ENCODE measurements at regions not wholly inside any gene's neighbourhood (a gene's known extent, or its start where the extent isn't known, plus 50 kb on each side); places are given as distances from the start of the nearest gene placed in this dataset.

DNA sequence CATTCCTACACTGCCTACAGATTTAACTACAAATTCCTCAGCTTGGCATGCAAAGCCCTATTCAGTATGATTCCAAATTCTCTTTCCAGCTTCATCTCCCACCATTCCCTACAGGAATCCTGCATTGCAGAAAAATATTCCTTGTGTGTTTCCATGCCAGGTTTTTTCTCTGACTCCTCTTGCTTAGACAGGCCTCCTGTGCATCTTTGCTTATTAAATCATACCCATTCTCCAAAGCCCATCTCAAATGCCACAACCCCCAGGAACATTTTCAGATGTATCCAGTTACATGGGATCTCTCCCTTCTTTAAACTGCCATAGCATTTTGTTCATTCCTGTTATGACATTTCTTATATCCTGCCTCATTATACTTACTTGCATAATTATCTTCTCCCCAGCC lies 106.4 kb upstream of the GRIA3 start:
- H3K36me3 Mint-ChIP-seq (ENCODE audit: low read depth), result no peaks in the 10 kb centered on the region
- H3K4me1 Mint-ChIP-seq (ENCODE audit: low read depth), result no peaks in the 10 kb centered on the region
- ChIA-PET CTCF (no interaction called here), POLR2A (no interaction called here)
- ATAC-seq, result no peak
- DNase-seq, result no peak
- H3K27me3 Mint-ChIP-seq, result no peaks in the 10 kb centered on the region
- intact Hi-C loops (cut with micrococcal nuclease), result no loop called here
- TF ChIP-seq CTCF (IDR thresholded peaks at IDR 0.05), result no peak
- no peak overlapping the region for H3K4me3 Mint-ChIP-seq
- no peak overlapping the region for H3K27ac Mint-ChIP-seq
- no peaks in the 10 kb centered on the region for H3K9me3 Mint-ChIP-seq

DNA sequence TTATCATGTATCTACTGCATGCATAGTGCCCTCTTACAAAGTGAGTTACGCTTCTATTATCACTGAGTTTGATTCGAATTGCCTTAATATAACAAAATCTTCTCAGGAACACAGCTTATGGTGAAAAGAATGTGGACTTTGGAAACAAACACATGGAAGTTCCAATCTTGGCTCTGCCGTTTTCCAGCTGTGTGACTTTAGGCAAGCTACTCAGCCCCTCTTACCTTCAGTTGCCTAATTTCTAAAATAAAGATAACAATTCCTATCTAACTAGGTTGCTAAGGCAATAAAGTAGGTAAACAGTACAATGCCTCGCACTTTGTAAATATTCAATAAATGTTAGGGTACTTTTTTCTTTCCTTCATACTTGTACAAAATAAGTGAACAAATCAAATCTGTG lies 104.0 kb upstream of the GRIA3 start:
- ChIA-PET CTCF (no interaction called here), POLR2A (no interaction called here)
- intact Hi-C loops (cut with micrococcal nuclease), result no loop called here
- Mint-ChIP-seq H3K4me3 (no peak overlapping the region), H3K4me1 (ENCODE audit: low read depth) (no peaks in the 10 kb centered on the region), H3K27me3 (no peaks in the 10 kb centered on the region), H3K36me3 (ENCODE audit: low read depth) (no peaks in the 10 kb centered on the region), H3K9me3 (no peaks in the 10 kb centered on the region), H3K27ac (no peak overlapping the region)
- no peak for ATAC-seq
- no peak for DNase-seq
- TF ChIP-seq CTCF (IDR thresholded peaks at IDR 0.05), result no peak

- Mint-ChIP-seq H3K4me1 (ENCODE audit: low read depth) (no peaks in the 10 kb centered on the region), H3K9me3 (no peaks in the 10 kb centered on the region), H3K4me3 (no peak overlapping the region), H3K27ac (no peak overlapping the region), H3K27me3 (no peaks in the 10 kb centered on the region), H3K36me3 (ENCODE audit: low read depth) (no peaks in the 10 kb centered on the region)
- ChIA-PET POLR2A (no interaction called here), CTCF (no interaction called here)
- ATAC-seq, result no peak
- DNase-seq, result no peak
- intact Hi-C loops (cut with micrococcal nuclease), result no loop called here
- no peak for TF ChIP-seq CTCF (IDR thresholded peaks at IDR 0.05)
Observed at GRCh38 chrX:123081776-123082175, 102.3 kb upstream of the GRIA3 start.

GRCh38 chrX:123083924-123084323 lies 100.2 kb upstream of the GRIA3 start:
- H3K27ac Mint-ChIP-seq, result no peak overlapping the region
- DNase-seq (no peak), ATAC-seq (no peak)
- intact Hi-C loops (cut with micrococcal nuclease), result no loop called here
- POLR2A ChIA-PET, result no interaction called here
- H3K9me3 Mint-ChIP-seq, result no peaks in the 10 kb centered on the region
- CTCF ChIA-PET, result no interaction called here
- no peak overlapping the region for H3K4me3 Mint-ChIP-seq
- no peaks in the 10 kb centered on the region for H3K4me1 Mint-ChIP-seq (ENCODE audit: low read depth)
- H3K36me3 Mint-ChIP-seq (ENCODE audit: low read depth), result no peaks in the 10 kb centered on the region
- no peaks in the 10 kb centered on the region for H3K27me3 Mint-ChIP-seq
- TF ChIP-seq CTCF (IDR thresholded peaks at IDR 0.05), result no peak

DNA sequence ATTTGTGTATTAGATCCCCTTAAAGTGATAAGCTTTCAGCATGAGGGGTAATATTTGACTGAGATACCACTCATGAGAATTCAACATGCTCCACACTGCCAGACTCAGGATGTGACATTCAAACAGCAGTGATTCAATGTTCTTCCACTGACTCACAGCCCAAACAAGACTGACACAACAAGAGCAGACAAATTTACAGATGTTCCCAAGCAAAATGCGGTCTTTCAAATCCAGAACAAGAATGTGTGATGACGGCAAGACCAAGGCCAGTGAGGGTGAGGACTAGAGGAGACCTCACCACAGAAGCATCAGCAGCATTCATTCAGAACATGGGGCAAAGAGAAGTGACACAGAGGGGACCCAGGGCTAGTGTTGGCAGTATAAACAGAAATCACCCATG lies 99.3 kb upstream of the GRIA3 start:
- Mint-ChIP-seq H3K4me3 (no peak overlapping the region), H3K9me3 (no peaks in the 10 kb centered on the region), H3K4me1 (ENCODE audit: low read depth) (no peaks in the 10 kb centered on the region), H3K36me3 (ENCODE audit: low read depth) (no peaks in the 10 kb centered on the region), H3K27ac (no peak overlapping the region), H3K27me3 (no peaks in the 10 kb centered on the region)
- ChIA-PET CTCF (no interaction called here), POLR2A (no interaction called here)
- DNase-seq, result no peak
- TF ChIP-seq CTCF (IDR thresholded peaks at IDR 0.05), result no peak
- ATAC-seq, result no peak
- intact Hi-C loops (cut with micrococcal nuclease), result no loop called here

Measured in activated CD8-positive, alpha-beta T cell treated with anti-CD3 and anti-CD28 coated beads for 36 hours (primary cell).